ENCODE measurements at regions not wholly inside any gene's neighbourhood (a gene's known extent, or its start where the extent isn't known, plus 50 kb on each side); places are given as distances from the start of the nearest gene placed in this dataset.

- in situ Hi-C loops (cut with HindIII; ENCODE audit: low sequenced_read_pairs) = no loop called here
- TF ChIP-seq CTCF (IDR thresholded peaks at IDR 0.05; ENCODE audit: low read depth, low read length, missing control alignments) = no peak
- no peak overlapping the region for H3K4me3 ChIP-seq (ENCODE audit: low read depth, low read length)
- DNase-seq (ENCODE audit: low read depth) = no peak
Measured at GRCh38 chr18:47602273-47602897, 328.1 kb downstream of the SMAD2 start.

GRCh38 chr18:47601581-47602272 is 328.7 kb downstream of the SMAD2 start:
- no peak for TF ChIP-seq CTCF (IDR thresholded peaks at IDR 0.05; ENCODE audit: low read depth, low read length, missing control alignments)
- no peak overlapping the region for H3K4me3 ChIP-seq (ENCODE audit: low read depth, low read length)
- in situ Hi-C loops (cut with HindIII; ENCODE audit: low sequenced_read_pairs) = no loop called here
- DNase-seq (ENCODE audit: low read depth) = no peak

DNA sequence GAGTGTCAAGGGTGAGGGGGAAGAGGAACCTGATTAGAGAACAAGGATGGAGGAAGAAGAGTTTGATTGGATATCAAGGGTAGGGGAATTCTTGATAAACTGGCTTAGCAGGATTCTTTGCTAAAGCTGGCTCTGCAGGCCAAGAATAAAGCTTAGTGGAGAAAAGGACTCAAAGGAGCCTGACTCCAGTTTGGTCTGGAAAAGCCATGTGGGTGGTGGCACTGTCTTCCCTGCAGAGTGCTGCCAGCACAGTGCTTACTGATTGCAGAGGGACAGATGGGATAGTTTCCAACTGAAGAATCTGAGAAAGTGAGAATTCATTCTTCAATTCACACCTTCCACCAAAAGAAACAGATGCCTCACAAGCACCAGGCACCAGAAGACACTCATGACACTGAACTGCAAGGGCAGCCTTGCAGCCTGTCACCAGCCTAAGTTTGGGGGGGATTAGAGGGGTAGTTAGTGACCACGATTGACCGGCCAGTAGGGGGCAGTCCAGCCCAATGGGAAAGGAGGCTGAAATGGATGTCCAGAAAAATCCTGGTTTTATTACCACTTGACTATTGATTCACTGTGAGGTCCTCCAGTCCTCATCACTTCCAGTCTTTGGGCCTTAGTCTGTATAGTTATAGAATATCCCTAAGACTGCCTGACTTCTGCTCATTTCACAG is 334.5 kb downstream of the SMAD2 start:
- no peak for DNase-seq (ENCODE audit: low read depth)
- no peak overlapping the region for H3K4me3 ChIP-seq (ENCODE audit: low read depth, low read length)
- in situ Hi-C loops (cut with HindIII; ENCODE audit: low sequenced_read_pairs) = loop anchor here (5.0 kb wide), 1 partner anchor 44 kb away; no protein-coding TSS in a partner anchor
- TF ChIP-seq CTCF (IDR thresholded peaks at IDR 0.05; ENCODE audit: low read depth, low read length, missing control alignments) = no peak

DNA sequence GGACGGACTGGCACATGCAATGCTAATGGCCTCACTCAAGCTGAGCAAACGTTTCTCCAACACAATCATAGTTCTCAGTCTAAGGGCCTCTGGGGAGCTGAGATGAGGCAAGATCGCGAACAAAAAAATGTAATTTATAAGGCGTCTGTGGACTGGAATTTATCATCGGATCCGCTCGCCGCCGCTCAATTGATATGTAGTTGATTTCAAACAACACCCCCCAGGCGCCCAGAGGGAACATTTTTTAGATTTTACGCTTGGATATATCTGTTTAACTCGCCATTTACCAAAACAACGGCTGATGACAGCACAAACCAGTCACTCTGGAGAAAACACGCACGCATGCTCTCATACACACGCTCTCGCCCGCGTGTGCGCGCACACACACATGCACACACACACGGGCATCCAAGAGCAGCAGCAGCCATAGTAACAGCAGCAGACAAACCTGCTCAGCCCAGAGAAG is 335.8 kb downstream of the SMAD2 start:
- in situ Hi-C loops (cut with HindIII; ENCODE audit: low sequenced_read_pairs) = loop anchor here (5.0 kb wide), 1 partner anchor 42 kb away; no protein-coding TSS in a partner anchor
- DNase-seq (ENCODE audit: low read depth) = no peak
- no peak overlapping the region for H3K4me3 ChIP-seq (ENCODE audit: low read depth, low read length)
- no peak for TF ChIP-seq CTCF (IDR thresholded peaks at IDR 0.05; ENCODE audit: low read depth, low read length, missing control alignments)

GRCh38 chr18:47593744-47594472 is 336.6 kb downstream of the SMAD2 start:
- no peak for TF ChIP-seq CTCF (IDR thresholded peaks at IDR 0.05; ENCODE audit: low read depth, low read length, missing control alignments)
- DNase-seq (ENCODE audit: low read depth) = no peak
- no peak overlapping the region for H3K4me3 ChIP-seq (ENCODE audit: low read depth, low read length)
- in situ Hi-C loops (cut with HindIII; ENCODE audit: low sequenced_read_pairs) = no loop called here

DNA sequence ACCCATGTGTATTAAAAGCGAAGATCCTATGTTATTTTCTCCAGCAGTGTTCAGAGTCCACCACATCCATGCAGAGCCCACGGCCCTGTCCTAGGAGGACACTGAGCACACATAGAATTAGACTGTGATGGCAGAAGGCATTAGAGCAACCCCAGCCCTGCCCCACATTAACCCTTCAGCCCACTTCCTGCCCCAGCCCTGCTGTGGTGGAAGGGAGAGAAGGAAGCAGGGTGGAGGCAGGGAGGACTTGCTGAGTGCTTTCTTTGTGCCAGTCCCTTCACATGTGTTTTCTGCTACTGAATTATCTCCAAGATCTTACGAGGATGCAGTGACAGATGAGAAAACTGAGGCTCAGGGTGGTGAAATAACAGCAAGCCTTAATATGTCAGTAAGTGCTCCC is 339.0 kb downstream of the SMAD2 start:
- no peak overlapping the region for H3K4me3 ChIP-seq (ENCODE audit: low read depth, low read length)
- in situ Hi-C loops (cut with HindIII; ENCODE audit: low sequenced_read_pairs) = no loop called here
- DNase-seq (ENCODE audit: low read depth) = no peak
- TF ChIP-seq CTCF (IDR thresholded peaks at IDR 0.05; ENCODE audit: low read depth, low read length, missing control alignments) = no peak

Data from astrocyte of the cerebellum (primary cell).